ENCODE measurements at regions not wholly inside any gene's neighbourhood (a gene's known extent, or its start where the extent isn't known, plus 50 kb on each side); places are given as distances from the start of the nearest gene placed in this dataset.

GRCh38 chr4:66852843-66853242 is 692.5 kb downstream of the CENPC start:
- TF ChIP-seq POLR2A (IDR thresholded peaks at IDR 0.05) (no peak), CTCF (IDR thresholded peaks at IDR 0.05) (no peak), EP300 (IDR thresholded peaks at IDR 0.05) (no peak)
